Caco-2 (cell line): ENCODE measurements at regions not wholly inside any gene's neighbourhood (a gene's known extent, or its start where the extent isn't known, plus 50 kb on each side); places are given as distances from the start of the nearest gene placed in this dataset.

Source experiments
- BruUV-seq: library from RNA; stranded (reverse); fragments of 400-500 nt; replicated peaks from 2 replicates; lab custom pipeline; 2021; lab: Mats Ljungman, UMichigan
- CTCF ChIA-PET: fragments of 300-600 bp; sonication (Branson Sonifier 250); formaldehyde crosslinking; loops from one replicate; lab custom pipeline; 2022; ENCODE audit warnings: antibody characterized with exemption; lab: Charles Lee
- POLR2A ChIA-PET: fragments of 300-600 bp; sonication (Branson Sonifier 250); formaldehyde crosslinking; loops from one replicate; lab custom pipeline; 2022; ENCODE audit warnings: antibody characterized with exemption; lab: Charles Lee
- DNase-seq, 2 experiments: peaks; one replicate each; pipeline versions ENCODE4 v3.0.0 to v3.0.0-alpha.2; 2020 to 2022
- H3K27me3 ChIP-seq: replicated peaks from 2 replicates; pipeline ENCODE4 v1.6.0; 2011; ENCODE audit warnings: low read length; ENCODE audit not compliant: control insufficient read depth, insufficient read depth
- H3K36me3 ChIP-seq: 2 replicates; pipeline ENCODE4 v1.5.1; 2011; ENCODE audit warnings: low read length; ENCODE audit not compliant: control insufficient read depth, insufficient read depth
- H3K4me1 ChIP-seq: fragments of 250-450 bp; sonication (Bioruptor Pico); 2 replicates; pipeline ENCODE4 v1.5.1; 2020; ENCODE audit warnings: mild to moderate bottlenecking
- H3K4me3 ChIP-seq: 2 replicates; pipeline ENCODE4 v1.5.1; 2011; ENCODE audit warnings: low read depth, mild to moderate bottlenecking, control low read depth, low read length
- H3K9me3 ChIP-seq: fragments of 250-450 bp; sonication (Bioruptor Pico); 2 replicates; pipeline ENCODE4 v1.5.1; 2020; ENCODE audit warnings: mild to moderate bottlenecking, moderate library complexity
- H3K27ac Mint-ChIP-seq: one replicate; pipeline ENCODE4 v1.8.0; 2022; ENCODE audit warnings: mixed read lengths; ENCODE audit not compliant: unreplicated experiment
- H3K27me3 Mint-ChIP-seq: one replicate; pipeline ENCODE4 v1.8.0; 2022; ENCODE audit warnings: mixed read lengths; ENCODE audit not compliant: insufficient read depth, unreplicated experiment
- H3K36me3 Mint-ChIP-seq: one replicate; pipeline ENCODE4 v1.8.0; 2022; ENCODE audit warnings: mild to moderate bottlenecking, mixed read lengths; ENCODE audit not compliant: insufficient read depth, unreplicated experiment
- H3K4me1 Mint-ChIP-seq: one replicate; pipeline ENCODE4 v1.8.0; 2022; ENCODE audit warnings: low read depth, mixed read lengths; ENCODE audit not compliant: unreplicated experiment
- H3K4me3 Mint-ChIP-seq: one replicate; pipeline ENCODE4 v1.8.0; 2022; ENCODE audit warnings: mild to moderate bottlenecking, moderate library complexity, mixed read lengths; ENCODE audit not compliant: unreplicated experiment
- H3K9me3 Mint-ChIP-seq: one replicate; pipeline ENCODE4 v1.8.0; 2022; ENCODE audit warnings: mixed read lengths; ENCODE audit not compliant: unreplicated experiment
- intact Hi-C: fragments of 100-400 bp; cut with micrococcal nuclease; formaldehyde crosslinking; loops from one replicate; pipeline ENCODE4 v1.10.0; 2022; ENCODE audit not compliant: unreplicated experiment
- TF ChIP-seq, protein P1 (sequence below), 2 experiments: fragments of 200-600 bp in 1 of 2; IDR thresholded peaks; 1 replicate in 1 of 2; 2 replicates in 1 of 2; pipeline versions ENCODE4 v1.5.1 to v1.8.0; 2011 to 2022; ENCODE audit warnings: antibody characterized with exemption in 1 of 2, control low read depth in 1 of 2, inconsistent platforms in 1 of 2, low read depth in 1 of 2, low read length in 1 of 2, mild to moderate bottlenecking in 1 of 2, moderate library complexity in 1 of 2; ENCODE audit not compliant: insufficient read depth in 1 of 2, severe bottlenecking in 1 of 2, unreplicated experiment in 1 of 2

DNA sequence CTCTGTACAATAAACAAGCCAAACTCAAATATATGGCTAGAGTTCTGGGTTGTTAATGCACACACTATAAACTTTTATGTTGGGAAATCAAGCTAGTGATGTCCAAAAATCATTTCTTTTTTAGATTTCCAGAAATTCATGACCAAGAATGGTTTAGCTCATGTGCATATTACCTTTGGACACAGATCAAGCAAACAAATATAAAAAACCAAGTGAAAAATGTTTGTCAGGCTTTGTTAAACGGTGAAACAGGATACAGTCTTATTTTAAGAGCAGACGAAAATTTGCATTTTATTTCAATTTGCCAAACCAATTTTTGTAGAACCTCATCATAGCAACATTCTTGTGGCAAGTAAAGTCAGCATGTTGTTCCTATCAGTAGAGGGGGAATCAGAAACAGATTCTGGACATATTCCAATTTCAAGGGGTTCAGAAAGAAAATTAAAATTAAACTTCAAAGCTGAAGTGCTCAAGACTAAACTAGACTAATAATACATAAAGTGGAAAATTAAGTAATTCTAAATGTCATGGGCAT is 413.6 kb downstream of the TRIML1 start:
- H3K4me3 Mint-ChIP-seq: no peak overlapping the region
- H3K36me3 ChIP-seq: no peaks in the 10 kb centered on the region
- no peaks in the 10 kb centered on the region for H3K27me3 ChIP-seq
- TF ChIP-seq, protein P1, sequence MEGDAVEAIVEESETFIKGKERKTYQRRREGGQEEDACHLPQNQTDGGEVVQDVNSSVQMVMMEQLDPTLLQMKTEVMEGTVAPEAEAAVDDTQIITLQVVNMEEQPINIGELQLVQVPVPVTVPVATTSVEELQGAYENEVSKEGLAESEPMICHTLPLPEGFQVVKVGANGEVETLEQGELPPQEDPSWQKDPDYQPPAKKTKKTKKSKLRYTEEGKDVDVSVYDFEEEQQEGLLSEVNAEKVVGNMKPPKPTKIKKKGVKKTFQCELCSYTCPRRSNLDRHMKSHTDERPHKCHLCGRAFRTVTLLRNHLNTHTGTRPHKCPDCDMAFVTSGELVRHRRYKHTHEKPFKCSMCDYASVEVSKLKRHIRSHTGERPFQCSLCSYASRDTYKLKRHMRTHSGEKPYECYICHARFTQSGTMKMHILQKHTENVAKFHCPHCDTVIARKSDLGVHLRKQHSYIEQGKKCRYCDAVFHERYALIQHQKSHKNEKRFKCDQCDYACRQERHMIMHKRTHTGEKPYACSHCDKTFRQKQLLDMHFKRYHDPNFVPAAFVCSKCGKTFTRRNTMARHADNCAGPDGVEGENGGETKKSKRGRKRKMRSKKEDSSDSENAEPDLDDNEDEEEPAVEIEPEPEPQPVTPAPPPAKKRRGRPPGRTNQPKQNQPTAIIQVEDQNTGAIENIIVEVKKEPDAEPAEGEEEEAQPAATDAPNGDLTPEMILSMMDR (IDR thresholded peaks at IDR 0.05; ENCODE audit: insufficient read depth in 1 of 2, low read depth in 1 of 2, low read length in 1 of 2, severe bottlenecking in 1 of 2, unreplicated experiment in 1 of 2): no peak
- ChIA-PET POLR2A (no interaction called here), CTCF (no interaction called here)
- BruUV-seq: no TSS peak
- peaks cover 7% of the 10 kb centered on the region for H3K4me1 Mint-ChIP-seq
- H3K27me3 Mint-ChIP-seq: no peaks in the 10 kb centered on the region
- no peaks in the 10 kb centered on the region for H3K36me3 Mint-ChIP-seq
- H3K9me3 Mint-ChIP-seq: no peaks in the 10 kb centered on the region
- no peak overlapping the region for H3K4me3 ChIP-seq
- H3K9me3 ChIP-seq: no peaks in the 10 kb centered on the region
- H3K27ac Mint-ChIP-seq: no peak overlapping the region
- intact Hi-C loops: no loop called here
- no peaks in the 10 kb centered on the region for H3K4me1 ChIP-seq
- no peak for DNase-seq

DNA sequence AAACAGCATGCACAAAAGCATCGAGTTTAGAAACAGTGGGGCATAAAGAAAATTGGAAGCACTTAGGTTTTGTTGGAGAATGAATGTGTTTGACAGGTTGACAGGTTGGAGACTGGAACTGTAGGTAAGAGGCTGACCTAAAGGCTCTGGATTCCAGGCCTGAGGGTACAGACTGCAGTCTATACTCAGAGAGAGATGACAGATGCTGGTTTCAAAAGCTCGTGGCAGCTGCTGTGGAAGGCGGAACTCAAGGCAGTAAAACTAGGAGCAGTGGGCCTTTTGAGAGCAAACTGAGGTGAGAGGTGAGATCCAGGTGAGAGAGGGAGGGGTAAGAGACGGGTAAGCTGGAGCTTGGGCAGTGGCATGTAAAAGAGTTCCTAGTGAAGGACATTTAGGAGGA is 415.2 kb downstream of the TRIML1 start:
- no peak for DNase-seq
- Mint-ChIP-seq H3K27ac (no peak overlapping the region), H3K9me3 (no peaks in the 10 kb centered on the region), H3K36me3 (no peaks in the 10 kb centered on the region), H3K4me1 (no peaks in the 10 kb centered on the region), H3K4me3 (no peak overlapping the region), H3K27me3 (no peaks in the 10 kb centered on the region)
- TF ChIP-seq, protein P1 (IDR thresholded peaks at IDR 0.05; ENCODE audit: insufficient read depth in 1 of 2, low read depth in 1 of 2, low read length in 1 of 2, severe bottlenecking in 1 of 2, unreplicated experiment in 1 of 2): no peak
- intact Hi-C loops: no loop called here
- Histone ChIP-seq H3K4me3 (no peak overlapping the region), H3K27me3 (no peaks in the 10 kb centered on the region), H3K36me3 (no peaks in the 10 kb centered on the region), H3K9me3 (no peaks in the 10 kb centered on the region), H3K4me1 (no peaks in the 10 kb centered on the region)
- ChIA-PET CTCF (no interaction called here), POLR2A (no interaction called here)
- BruUV-seq: no TSS peak

DNA sequence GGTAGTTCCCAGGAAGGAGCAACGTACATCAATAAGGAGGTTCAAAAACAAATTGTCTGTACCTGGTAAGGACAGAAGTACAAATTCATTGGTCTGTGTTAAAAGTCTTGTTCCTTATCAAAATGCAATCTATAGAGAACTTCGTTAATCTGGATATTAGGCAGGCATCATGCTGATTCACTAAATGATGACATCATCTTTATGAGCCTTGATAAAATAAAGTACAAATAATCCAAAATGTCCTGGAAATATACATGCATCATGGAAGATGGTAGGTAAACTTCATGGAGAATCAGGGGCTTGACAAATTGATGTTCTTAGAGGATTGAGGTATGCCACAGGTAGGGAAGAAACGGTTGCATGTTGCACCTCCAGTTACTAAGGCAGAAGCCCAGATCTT is 433.9 kb downstream of the TRIML1 start:
- H3K9me3 ChIP-seq: no peaks in the 10 kb centered on the region
- no peaks in the 10 kb centered on the region for H3K27me3 Mint-ChIP-seq
- H3K4me3 Mint-ChIP-seq: no peak overlapping the region
- no TSS peak for BruUV-seq
- CTCF ChIA-PET: no interaction called here
- intact Hi-C loops: no loop called here
- no peaks in the 10 kb centered on the region for H3K4me1 ChIP-seq
- no peak for DNase-seq
- POLR2A ChIA-PET: no interaction called here
- peaks cover 10% of the 10 kb centered on the region for H3K9me3 Mint-ChIP-seq
- H3K4me1 Mint-ChIP-seq: no peaks in the 10 kb centered on the region
- H3K36me3 Mint-ChIP-seq: no peaks in the 10 kb centered on the region
- H3K27ac Mint-ChIP-seq: no peak overlapping the region
- TF ChIP-seq, protein P1 (IDR thresholded peaks at IDR 0.05; ENCODE audit: insufficient read depth in 1 of 2, low read depth in 1 of 2, low read length in 1 of 2, severe bottlenecking in 1 of 2, unreplicated experiment in 1 of 2): no peak
- H3K27me3 ChIP-seq: no peaks in the 10 kb centered on the region
- no peaks in the 10 kb centered on the region for H3K36me3 ChIP-seq
- H3K4me3 ChIP-seq: no peak overlapping the region
